CD4-positive, alpha-beta T cell treated with Interleukin-1 beta for 1 hour (primary cell): ENCODE measurements at regions not wholly inside any gene's neighbourhood (a gene's known extent, or its start where the extent isn't known, plus 50 kb on each side); places are given as distances from the start of the nearest gene placed in this dataset.

Experiments
- DNase-seq, 2 donors: peaks; one replicate each; pipeline ENCODE4 v3.0.0-alpha.2; 2020 to 2022

GRCh38 chr5:125549322-125549911, 803.0 kb upstream of the ZNF608 start:
- DNase-seq, result no peak

GRCh38 chr5:125550274-125550673, 803.8 kb upstream of the ZNF608 start:
- no peak for DNase-seq

- DNase-seq, result no peak
These were observed 804.8 kb upstream of the ZNF608 start for GRCh38 chr5:125551246-125551645.

GRCh38 chr5:125551797-125552196, 805.4 kb upstream of the ZNF608 start:
- DNase-seq, result no peak

GRCh38 chr5:125552486-125552885, 806.0 kb upstream of the ZNF608 start:
- DNase-seq, result no peak

GRCh38 chr5:125554355-125554754, 807.9 kb upstream of the ZNF608 start:
- no peak for DNase-seq

- DNase-seq, result no peak
These were observed 809.2 kb upstream of the ZNF608 start for GRCh38 chr5:125555591-125555990.

- no peak for DNase-seq
These were observed 811.6 kb upstream of the ZNF608 start for GRCh38 chr5:125558016-125558415.

- DNase-seq, result no peak
These were observed 812.0 kb upstream of the ZNF608 start for GRCh38 chr5:125558466-125558865.

- DNase-seq, result no peak
These were observed 812.9 kb upstream of the ZNF608 start for GRCh38 chr5:125559296-125559695.

GRCh38 chr5:125560476-125561225, 814.2 kb upstream of the ZNF608 start:
- DNase-seq, result no peak

GRCh38 chr5:125564317-125564975, 818.0 kb upstream of the ZNF608 start:
- no peak for DNase-seq

- DNase-seq, result no peak
These were observed 828.1 kb upstream of the ZNF608 start for GRCh38 chr5:125574491-125575044.

GRCh38 chr5:125575171-125575890, 828.9 kb upstream of the ZNF608 start:
- no peak for DNase-seq

GRCh38 chr5:125575891-125576505, 829.6 kb upstream of the ZNF608 start:
- DNase-seq, result no peak

- DNase-seq, result no peak
These were observed 830.4 kb upstream of the ZNF608 start for GRCh38 chr5:125576822-125577221.

- no peak for DNase-seq
These were observed 832.1 kb upstream of the ZNF608 start for GRCh38 chr5:125578551-125578950.

GRCh38 chr5:125579182-125579581, 832.7 kb upstream of the ZNF608 start:
- no peak for DNase-seq

GRCh38 chr5:125581311-125581710, 834.9 kb upstream of the ZNF608 start:
- DNase-seq, result no peak

- DNase-seq, result no peak
These were observed 835.9 kb upstream of the ZNF608 start for GRCh38 chr5:125582352-125582751.

- DNase-seq, result no peak
These were observed 837.1 kb upstream of the ZNF608 start for GRCh38 chr5:125583321-125584139.

GRCh38 chr5:125584140-125584520, 837.7 kb upstream of the ZNF608 start:
- DNase-seq, result no peak
